ENCODE measurements at regions not wholly inside any gene's neighbourhood (a gene's known extent, or its start where the extent isn't known, plus 50 kb on each side); places are given as distances from the start of the nearest gene placed in this dataset.

DNA sequence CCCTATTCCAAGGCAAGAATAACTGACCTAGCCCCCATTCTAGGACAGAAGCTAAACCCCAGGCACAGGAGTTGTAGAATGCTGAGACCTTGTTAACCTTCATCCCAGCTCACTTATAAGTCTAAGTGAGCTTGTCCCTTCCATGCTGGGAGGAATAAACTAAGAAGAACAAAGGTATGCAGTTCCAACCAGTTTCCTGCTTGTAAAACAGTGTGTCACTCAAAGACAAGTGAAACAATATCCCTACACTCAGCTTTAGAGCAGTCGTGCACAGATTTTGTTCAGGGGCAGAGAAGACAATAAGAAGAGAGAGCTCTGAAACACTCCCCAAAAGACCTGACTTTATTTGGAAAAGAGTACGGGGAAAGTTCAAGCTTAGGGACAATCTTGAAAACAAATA lies 292.1 kb downstream of the CGGBP1 start:
- H3K4me1 ChIP-seq, result no peaks in the 10 kb centered on the region
- no peak overlapping the region for H3K27ac ChIP-seq
- H3K9me3 ChIP-seq, result no peaks in the 10 kb centered on the region
- TF ChIP-seq, protein P1, sequence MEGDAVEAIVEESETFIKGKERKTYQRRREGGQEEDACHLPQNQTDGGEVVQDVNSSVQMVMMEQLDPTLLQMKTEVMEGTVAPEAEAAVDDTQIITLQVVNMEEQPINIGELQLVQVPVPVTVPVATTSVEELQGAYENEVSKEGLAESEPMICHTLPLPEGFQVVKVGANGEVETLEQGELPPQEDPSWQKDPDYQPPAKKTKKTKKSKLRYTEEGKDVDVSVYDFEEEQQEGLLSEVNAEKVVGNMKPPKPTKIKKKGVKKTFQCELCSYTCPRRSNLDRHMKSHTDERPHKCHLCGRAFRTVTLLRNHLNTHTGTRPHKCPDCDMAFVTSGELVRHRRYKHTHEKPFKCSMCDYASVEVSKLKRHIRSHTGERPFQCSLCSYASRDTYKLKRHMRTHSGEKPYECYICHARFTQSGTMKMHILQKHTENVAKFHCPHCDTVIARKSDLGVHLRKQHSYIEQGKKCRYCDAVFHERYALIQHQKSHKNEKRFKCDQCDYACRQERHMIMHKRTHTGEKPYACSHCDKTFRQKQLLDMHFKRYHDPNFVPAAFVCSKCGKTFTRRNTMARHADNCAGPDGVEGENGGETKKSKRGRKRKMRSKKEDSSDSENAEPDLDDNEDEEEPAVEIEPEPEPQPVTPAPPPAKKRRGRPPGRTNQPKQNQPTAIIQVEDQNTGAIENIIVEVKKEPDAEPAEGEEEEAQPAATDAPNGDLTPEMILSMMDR (IDR thresholded peaks at IDR 0.05 in 4 of 5, conservative IDR thresholded peaks at IDR 0.05 in 1 of 5), result no peak
- TF ChIP-seq POLR2A (IDR thresholded peaks at IDR 0.05), result no peak
- no peak overlapping the region for H3K4me3 ChIP-seq
- no peaks in the 10 kb centered on the region for H3K36me3 ChIP-seq
- intact Hi-C loops (cut with DNase I; ENCODE audit: low total_unique reads), result no loop called here
- ATAC-seq (no peak), DNase-seq (no peak)
- H3K27me3 ChIP-seq, result no peaks in the 10 kb centered on the region
- in situ Hi-C loops (cut with MboI; ENCODE audit: low sequenced_read_pairs in 4 of 4), result loop anchor here in 2 of 4 donors (25.0 kb wide), 1 partner anchor 346 kb away; no protein-coding TSS in a partner anchor

DNA sequence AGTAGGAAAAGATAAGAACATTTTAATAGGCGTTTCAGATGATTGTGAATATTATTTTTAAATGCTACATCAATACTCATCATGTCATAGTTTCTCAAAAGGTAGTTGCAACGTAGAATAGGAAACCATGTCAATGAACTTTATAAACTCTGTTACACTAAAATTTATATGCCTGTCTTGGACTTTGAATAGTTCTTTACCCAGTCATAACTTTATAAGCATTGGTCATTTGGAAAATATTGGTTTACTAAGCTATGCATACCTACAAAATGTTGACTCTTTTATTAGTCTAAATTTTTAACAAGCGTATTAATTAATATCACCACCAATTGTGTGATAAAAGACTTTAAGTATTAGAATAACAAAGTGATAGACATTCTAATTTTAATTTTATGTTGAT lies 293.5 kb downstream of the CGGBP1 start:
- no peak for DNase-seq
- H3K27me3 ChIP-seq, result no peaks in the 10 kb centered on the region
- H3K4me3 ChIP-seq, result no peak overlapping the region
- no peaks in the 10 kb centered on the region for H3K9me3 ChIP-seq
- no peaks in the 10 kb centered on the region for H3K4me1 ChIP-seq
- TF ChIP-seq, protein P1 (IDR thresholded peaks at IDR 0.05 in 4 of 5, conservative IDR thresholded peaks at IDR 0.05 in 1 of 5), result no peak
- no peak for TF ChIP-seq POLR2A (IDR thresholded peaks at IDR 0.05)
- in situ Hi-C loops (cut with MboI; ENCODE audit: low sequenced_read_pairs in 4 of 4) (loop anchor here in 2 of 4 donors (25.0 kb wide), 1 partner anchor 347 kb away; no protein-coding TSS in a partner anchor), intact Hi-C loops (cut with DNase I; ENCODE audit: low total_unique reads) (no loop called here)
- no peak for ATAC-seq
- no peaks in the 10 kb centered on the region for H3K36me3 ChIP-seq
- H3K27ac ChIP-seq, result no peak overlapping the region

DNA sequence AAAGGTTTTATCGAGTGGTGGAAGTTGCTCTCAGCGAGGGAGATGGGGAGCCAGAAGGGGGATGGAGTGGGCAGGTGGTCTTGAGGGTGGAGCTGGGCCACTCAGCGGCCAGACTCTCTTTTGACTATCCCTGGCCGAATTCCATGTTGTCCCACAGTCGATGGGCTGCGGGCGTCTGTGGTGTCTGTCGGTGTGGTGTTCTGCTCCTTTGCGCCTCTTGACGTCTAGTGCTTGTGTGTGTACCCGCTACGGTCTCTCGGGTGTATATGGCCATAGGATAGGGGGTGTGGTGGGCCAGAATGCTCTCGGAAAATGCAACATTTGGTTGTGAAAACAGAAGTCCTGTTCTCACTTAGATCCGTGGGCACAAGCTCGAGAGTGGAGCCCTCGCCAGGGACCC lies 297.0 kb downstream of the CGGBP1 start:
- Histone ChIP-seq H3K4me3 (no peak overlapping the region), H3K27me3 (no peaks in the 10 kb centered on the region), H3K4me1 (no peaks in the 10 kb centered on the region), H3K36me3 (no peaks in the 10 kb centered on the region), H3K9me3 (no peaks in the 10 kb centered on the region), H3K27ac (no peak overlapping the region)
- intact Hi-C loops (cut with DNase I; ENCODE audit: low total_unique reads) (no loop called here), in situ Hi-C loops (cut with MboI; ENCODE audit: low sequenced_read_pairs in 4 of 4) (loop anchor here in 2 of 4 donors (25.0 kb wide), 1 partner anchor 351 kb away; no protein-coding TSS in a partner anchor)
- no peak for TF ChIP-seq POLR2A (IDR thresholded peaks at IDR 0.05)
- TF ChIP-seq, protein P1 (IDR thresholded peaks at IDR 0.05 in 4 of 5, conservative IDR thresholded peaks at IDR 0.05 in 1 of 5), result no peak
- DNase-seq (no peak), ATAC-seq (no peak)

DNA sequence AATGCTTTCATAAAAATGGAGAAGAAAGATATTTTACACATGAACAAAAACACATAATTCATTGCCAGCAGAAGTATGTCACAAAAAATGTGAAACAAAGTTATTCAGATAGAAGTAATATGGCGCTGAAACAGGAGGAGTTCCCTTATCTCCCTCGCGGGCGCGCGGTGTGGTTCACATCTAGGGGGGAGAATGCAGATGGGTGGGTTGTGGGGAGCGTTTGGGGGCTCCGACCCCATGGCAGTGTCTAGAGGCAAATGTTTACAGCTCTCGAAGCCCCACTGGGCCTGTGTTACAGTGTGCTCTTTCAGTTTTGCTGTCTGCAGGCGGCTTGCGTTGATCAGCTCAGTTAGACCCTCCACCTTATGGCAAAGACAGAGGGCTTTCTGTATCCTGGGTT lies 297.5 kb downstream of the CGGBP1 start:
- in situ Hi-C loops (cut with MboI; ENCODE audit: low sequenced_read_pairs in 4 of 4), result loop anchor here in 2 of 4 donors (25.0 kb wide), 1 partner anchor 351 kb away; no protein-coding TSS in a partner anchor
- ATAC-seq (no peak), DNase-seq (no peak)
- Histone ChIP-seq H3K9me3 (no peaks in the 10 kb centered on the region), H3K36me3 (no peaks in the 10 kb centered on the region), H3K27me3 (no peaks in the 10 kb centered on the region), H3K4me3 (no peak overlapping the region), H3K4me1 (no peaks in the 10 kb centered on the region), H3K27ac (no peak overlapping the region)
- no peak for TF ChIP-seq POLR2A (IDR thresholded peaks at IDR 0.05)
- TF ChIP-seq, protein P1 (IDR thresholded peaks at IDR 0.05 in 4 of 5, conservative IDR thresholded peaks at IDR 0.05 in 1 of 5), result no peak
- intact Hi-C loops (cut with DNase I; ENCODE audit: low total_unique reads), result no loop called here

DNA sequence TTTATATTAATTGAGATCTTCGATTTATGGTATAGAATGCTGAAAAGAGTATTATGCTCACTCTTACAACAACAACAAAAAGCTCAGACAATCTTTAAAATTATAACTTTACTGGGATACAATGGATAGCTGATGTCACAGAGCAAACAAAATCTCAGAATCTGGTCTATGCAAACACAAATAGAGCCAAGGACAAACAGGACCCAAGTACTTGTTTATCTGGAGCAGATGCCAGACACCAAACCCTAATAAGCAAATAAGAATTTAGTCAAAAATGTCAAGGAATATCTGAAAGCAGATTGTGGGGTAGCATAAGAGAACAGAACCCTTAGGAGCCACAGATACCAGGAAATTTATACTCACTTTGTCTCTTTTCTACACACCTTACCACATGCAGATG lies 302.2 kb downstream of the CGGBP1 start:
- no peak for DNase-seq
- in situ Hi-C loops (cut with MboI; ENCODE audit: low sequenced_read_pairs in 4 of 4) (loop anchor here in 2 of 4 donors (25.0 kb wide), 1 partner anchor 356 kb away; no protein-coding TSS in a partner anchor), intact Hi-C loops (cut with DNase I; ENCODE audit: low total_unique reads) (no loop called here)
- ATAC-seq, result no peak
- H3K27ac ChIP-seq, result no peak overlapping the region
- no peaks in the 10 kb centered on the region for H3K36me3 ChIP-seq
- no peaks in the 10 kb centered on the region for H3K27me3 ChIP-seq
- H3K9me3 ChIP-seq, result no peaks in the 10 kb centered on the region
- TF ChIP-seq POLR2A (IDR thresholded peaks at IDR 0.05), result no peak
- TF ChIP-seq, protein P1 (IDR thresholded peaks at IDR 0.05 in 4 of 5, conservative IDR thresholded peaks at IDR 0.05 in 1 of 5), result no peak
- H3K4me3 ChIP-seq, result no peak overlapping the region
- H3K4me1 ChIP-seq, result no peaks in the 10 kb centered on the region

Measured in gastrocnemius medialis (tissue), 4 donors.